Activated CD4-positive, alpha-beta T cell treated with anti-CD3 and anti-CD28 coated beads, Interleukin-10, Interleukin-2, amounts not matched to agents 100 ng/mL and 50 ng/mL, durations not matched to agents 16 hours and 8 hours (primary cell): ENCODE measurements at regions not wholly inside any gene's neighbourhood (a gene's known extent, or its start where the extent isn't known, plus 50 kb on each side); places are given as distances from the start of the nearest gene placed in this dataset.
A peak's percentile ranks its signal among the peaks of the same experiment; 100 is the strongest.

Experiments
- DNase-seq: peaks from one replicate; pipeline ENCODE4 v3.0.0-alpha.2; 2020

DNA sequence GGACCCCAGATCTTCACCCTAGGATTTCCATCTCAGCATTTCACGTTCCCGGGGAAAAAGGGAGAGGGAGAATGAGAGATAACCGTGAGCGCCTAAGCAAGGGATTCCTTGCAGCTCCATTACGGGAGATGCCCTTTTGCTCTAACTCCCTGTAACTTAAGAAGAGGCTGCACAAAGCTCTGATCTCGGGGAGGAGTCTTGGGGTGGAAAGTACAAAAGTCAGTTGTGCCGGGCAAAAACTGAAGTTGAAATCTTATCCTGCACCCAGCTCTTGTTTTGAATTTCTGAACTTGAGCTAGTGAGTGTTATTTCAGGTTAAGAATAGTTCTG is 256.4 kb upstream of the SOX21 start:
- DNase-seq, result no peak

DNA sequence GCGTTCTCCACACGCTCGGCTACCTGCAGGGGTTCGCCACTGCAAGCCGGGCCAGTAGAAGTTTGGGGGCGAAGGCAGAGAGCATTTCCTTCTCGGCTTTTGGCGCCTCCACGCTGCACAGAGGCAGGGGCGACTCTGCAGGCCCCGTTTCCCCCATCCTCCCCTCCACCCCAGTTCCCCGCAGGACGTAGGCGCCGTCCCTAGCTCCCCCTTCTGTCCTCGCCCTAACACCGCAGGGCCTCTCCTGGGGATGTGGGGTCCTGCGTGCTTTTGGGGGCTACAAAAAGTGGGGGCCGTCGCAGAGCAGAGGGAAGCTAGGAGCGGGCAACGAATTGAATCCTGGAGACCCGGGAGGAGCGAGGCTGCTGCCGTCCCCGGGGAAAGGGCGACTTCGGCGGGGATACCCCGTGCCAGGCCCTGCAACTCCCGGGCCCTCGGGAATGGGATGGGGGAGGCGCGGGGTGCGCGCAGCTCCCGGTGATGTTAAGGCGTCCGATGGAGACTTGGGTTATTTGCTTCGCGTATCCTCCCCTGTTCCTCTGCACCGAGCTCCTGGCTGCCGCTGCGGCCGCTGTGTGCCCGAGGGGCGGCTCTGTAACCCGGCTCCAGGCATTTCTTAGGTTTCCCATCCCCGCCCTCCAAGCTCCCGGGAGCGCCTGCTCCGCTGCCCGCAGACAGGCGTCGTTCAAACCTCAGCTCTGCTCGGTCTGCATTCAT is 255.9 kb upstream of the SOX21 start:
- DNase-seq, result no peak

DNA sequence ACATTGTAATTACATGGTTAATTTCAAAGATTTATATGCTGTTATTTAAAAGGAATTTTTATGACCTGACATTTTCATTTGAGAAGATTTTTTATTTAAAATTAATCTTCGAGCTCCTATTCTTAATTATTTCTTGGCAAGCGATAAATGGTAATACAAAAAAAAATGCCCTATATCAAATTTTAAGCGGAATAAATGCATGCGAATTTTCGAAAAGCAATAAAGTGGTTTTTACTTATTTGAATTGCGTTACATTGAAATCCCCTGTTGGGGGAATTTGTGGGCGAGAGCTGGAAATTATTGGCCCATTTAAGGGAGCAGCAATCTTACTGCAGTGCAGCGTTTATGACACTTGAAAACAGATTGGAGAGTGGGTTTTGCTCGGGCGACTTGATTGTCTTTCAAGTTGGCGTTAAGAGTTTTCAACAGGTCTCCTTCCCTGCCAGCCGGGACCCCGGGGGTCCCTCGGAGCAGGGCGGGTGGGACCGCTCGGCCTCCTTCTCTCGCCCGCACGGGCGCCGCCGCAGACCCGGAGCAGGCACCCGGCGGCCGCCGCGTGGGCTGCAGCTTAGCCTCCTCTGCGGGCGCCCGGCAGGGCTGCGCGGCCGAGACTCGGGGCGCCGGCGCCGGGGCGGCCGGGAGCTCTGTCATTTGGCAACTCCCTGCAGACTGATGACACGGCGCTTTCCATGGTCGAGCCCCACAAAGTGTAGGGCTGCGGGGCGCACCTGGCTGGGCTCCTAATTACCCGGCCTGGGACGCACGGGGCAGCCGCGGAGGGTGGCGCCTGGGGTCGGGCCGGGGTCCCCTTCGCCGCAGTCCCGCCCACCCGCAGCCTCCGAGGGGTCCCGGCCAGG is 255.1 kb upstream of the SOX21 start:
- DNase-seq, result peak; percentile 41

DNA sequence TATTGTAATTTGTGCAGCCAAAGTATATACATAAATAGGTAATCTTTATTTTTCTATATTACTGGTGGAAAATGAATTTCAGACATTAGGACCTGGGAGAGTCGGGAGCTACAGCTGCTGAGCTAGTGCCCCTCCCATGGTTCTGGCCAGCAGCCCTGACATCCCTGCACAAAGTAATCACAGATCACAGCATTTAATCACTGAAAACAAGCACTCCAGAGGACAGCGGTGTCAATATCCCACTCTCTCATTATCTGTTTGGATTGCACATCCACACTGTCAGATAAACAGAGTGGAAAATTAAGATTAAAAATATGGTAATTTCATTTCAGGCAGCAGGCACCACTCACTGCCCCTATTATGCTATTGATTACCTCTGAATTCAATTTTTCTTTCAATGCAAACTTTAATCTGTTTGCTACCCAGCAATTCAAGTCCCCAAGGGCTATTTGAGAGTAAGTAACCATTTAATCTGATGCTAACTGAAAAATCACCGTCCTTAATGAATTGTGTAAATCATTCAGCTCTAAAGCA is 254.1 kb upstream of the SOX21 start:
- DNase-seq, result no peak

DNA sequence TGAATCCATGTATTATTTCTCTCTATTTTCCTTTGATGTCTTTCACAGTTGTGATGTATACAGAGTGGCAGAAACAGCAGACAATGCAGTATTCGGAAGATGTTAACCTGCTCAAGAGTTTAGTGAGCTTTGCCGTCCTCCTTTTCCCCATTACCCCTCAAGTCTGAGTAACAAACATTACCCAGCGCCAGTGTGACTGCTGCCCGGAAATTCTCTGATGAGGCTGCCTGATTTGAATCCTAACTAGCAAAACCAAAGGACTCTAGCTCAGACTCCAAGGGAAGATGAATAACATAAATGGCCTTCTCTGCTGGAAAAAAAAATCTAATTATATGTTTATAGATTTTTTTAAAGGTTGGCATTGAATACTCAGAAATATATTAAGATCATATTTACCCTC is 247.3 kb upstream of the SOX21 start:
- no peak for DNase-seq

DNA sequence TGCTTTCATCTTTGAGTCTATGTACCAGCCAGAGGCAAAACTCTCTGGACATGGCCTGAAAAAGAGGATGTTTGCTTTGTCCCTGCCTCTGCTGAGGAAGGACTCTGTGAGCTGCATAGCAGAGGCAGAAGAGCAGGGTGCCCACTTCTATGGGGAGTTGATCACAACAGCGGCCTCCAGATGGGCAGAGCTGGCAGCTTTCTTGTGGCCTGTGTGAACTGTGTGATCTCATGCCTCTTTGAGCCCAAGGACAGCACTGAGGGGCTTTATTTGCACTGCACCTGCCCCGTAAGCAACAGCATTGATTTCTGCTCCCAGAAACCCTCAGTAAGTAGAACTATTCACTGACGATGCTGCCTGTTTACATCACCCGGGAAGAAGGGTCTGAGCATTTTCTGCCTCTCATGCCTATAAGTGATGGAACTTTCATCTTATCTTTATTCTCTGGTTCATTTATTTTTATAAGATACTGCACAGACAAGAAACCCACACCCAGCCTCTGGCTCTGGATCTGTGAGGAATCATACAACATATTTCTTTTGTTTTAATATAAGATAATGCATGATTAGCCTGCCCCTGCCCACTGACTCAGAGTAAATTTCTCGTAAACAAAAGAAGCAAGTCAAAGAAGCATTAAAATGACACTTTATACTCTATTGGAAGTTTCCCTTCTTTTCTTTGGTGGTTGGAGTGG is 244.2 kb upstream of the SOX21 start:
- no peak for DNase-seq

DNA sequence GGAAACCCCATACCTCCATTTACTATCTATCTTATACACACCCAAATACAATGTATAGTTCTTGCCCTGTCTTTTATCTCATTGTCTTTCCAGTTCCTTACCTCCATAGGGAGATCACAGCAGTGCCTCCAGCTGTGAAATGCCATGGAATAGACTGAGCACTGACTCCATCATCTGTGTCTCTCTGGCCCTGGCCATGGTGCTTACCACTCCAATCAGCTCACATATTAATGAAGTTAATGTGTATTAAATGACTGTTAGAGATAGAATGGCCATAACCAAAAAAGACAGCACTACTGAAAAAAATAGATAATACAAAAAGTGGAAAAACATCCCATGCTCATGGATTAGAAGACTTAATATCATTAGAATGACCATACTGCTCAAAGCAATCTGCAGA is 240.4 kb upstream of the SOX21 start:
- DNase-seq, result no peak

DNA sequence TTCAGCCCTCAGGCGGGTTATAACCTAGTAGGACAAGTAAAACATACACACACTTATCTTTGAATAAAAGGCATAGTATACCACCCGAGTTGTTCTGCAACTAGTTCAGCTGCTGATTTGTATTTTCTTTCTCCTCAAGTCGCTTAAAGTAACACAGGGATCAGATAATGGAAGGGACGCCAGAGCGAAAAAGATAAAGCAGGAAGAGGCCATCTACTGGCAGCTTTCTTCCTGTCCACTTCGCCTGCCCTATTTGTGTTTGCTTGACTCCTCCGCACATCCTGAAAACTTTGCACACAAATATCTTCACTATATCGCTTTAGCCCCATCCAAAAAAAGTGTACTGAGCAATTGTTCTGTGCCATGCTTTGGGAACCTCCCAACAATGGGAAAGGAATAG is 238.0 kb upstream of the SOX21 start:
- DNase-seq, result no peak

DNA sequence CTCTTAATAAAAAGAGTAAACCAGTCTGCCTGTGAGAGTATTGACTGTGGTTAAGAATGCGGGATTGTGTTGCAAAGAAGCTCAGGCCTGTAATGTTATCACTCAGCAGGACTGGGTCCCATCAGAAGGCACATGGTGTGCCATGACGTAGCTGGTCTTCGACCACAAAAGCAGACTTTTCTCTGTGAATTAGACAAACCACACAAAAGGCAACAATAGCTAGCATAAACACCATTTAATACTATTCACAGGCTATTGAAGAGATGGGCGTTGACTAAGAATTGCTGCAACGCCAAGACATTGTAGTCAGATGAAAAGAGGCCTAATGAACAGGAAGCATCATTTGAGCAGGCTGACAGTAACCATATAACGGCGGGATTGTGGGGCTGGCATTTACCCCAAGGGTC is 235.6 kb upstream of the SOX21 start:
- DNase-seq, result no peak

DNA sequence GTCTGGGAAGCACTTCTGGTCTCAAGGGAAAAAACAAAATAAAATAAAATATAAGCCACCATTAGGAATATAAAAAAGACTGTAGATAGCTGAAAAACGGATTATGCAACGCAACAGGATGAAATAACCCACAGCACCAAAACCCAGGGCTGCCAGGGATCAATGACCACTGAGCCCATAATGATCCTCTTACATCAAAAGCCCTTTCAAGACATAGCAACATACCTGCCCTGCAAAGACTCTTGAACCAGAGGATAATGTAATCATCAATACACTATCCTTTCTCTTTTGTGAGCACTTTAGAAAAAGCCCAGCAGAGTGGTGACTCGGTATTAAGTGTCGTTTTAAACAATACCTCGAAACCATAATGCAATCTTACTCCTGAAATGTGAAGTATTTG is 235.0 kb upstream of the SOX21 start:
- DNase-seq, result no peak

DNA sequence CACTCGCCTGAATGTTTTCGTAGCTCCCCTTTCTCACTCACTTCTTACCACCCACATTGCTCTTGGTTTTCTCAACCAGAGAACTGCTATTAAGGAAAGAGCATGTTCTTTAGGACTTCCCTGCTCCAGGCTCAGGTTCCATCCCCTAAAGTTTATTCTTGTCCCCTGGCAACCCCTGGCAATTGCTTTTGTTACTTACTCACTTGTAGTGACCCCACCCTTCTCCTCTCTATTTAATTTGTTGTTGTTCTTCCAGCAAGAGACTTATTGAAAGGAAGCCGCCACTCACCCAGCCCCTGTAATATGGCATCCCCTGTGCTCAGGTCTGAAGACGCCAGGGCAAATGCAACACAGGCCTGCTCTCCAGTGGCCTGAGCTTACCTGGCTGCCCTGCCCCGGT is 233.7 kb upstream of the SOX21 start:
- no peak for DNase-seq

DNA sequence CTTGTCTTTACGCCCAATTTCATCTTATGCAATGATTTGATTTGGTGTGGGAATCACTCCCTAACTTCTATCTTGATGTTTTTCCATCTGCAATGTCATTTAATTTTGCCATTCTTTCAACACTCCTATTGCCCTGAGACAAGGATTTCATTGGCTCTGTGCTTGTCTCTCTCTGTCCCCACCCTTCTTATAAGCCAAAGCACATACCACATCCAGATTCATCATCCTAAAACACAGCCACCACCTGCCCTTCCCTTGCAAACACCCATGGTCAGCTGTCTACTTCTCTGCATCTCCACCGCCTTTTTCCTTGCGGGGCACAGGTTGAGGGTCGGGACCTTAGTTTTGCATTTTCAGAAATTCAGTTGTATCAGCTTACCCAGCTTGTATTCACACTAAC is 225.8 kb upstream of the SOX21 start:
- no peak for DNase-seq

DNA sequence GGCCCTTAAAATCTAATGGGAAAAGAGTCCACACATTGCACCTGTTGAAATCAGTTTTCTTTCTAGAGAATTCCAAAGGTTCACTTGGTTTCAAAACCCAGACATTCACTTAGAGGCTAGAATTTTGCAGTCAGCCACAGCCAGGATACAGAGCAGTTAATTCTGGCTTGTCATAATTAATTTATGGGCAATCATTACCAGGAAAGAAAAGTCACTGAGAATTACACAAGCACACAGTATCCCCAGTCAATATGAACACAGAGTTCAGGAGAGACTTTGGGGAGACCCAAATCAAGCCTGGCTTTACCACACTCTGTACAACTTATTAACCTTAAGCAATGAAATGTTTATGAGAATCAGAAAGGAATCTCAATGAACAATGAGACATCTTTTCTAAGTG is 224.3 kb upstream of the SOX21 start:
- no peak for DNase-seq

DNA sequence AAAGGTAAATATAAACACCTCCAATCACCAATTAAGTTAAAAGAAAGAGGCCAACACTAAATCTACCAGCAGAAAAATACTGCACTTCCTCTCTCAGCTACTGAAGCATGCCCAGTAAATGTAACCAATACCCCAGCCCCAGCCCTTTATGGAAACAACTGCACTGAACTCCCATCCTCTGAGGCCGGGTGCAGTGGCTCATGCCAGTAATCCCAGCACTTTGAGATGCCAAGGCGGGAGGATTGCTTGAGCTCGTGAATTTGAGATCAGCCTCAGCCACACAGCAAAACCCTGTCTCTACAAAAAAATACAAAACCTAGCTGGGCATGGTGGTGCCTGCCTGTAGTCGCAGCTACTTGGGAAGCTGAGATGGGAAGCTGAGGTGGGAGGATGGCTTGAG is 221.6 kb upstream of the SOX21 start:
- DNase-seq, result no peak

DNA sequence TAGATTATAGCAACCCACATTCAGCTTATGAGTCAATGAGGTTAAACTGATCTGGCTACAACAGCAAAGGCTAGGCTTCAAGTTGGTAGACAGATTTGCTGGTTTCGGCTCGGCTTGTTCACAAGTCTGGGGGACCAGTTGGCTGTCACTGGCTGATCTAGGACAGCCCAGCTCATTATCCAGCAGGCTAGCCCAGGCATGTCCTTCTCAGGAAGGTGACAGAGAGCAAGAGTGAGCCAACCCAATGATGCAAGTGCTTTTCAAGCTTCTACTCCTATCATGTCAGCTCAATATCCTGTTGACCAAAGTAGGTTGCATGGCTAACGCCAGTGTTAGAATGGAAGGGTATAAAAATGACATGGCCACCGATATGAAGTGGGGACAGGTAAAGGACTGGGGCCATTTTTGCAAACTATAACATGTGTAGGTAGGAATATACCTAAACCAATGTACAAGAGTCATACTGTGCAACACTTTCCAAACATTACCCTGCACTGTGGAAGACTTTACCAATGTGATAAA is 220.9 kb upstream of the SOX21 start:
- no peak for DNase-seq

DNA sequence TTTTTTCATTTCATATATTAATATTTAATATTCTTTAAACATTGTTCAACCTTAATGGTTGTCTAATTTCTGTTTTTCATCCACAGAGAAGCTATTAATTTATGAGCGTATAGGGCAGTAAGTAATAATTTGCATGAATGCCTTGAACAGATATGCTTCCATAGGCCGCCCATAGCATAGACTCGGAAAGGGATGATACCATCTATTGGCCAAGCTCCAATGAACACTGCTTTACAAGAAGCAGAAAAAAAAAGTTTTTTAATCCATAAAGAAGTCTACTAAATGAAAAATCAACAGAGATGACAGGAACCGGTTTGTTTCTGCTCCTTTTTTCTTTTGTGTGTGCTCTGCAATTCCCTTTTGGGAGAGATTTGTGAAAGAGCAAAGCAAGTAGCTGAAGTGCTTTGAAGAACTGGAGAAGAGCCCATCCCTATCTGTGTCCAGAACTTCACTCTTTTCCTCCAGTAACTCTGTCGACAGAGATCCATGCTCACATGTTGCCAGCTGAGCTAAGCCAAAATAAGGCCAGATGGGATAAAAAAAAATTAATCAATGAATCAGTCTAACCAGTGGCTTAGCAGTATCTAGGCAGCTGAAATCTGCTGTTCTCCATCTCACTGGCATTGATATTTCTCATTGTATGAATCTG is 215.9 kb upstream of the SOX21 start:
- DNase-seq, result no peak

DNA sequence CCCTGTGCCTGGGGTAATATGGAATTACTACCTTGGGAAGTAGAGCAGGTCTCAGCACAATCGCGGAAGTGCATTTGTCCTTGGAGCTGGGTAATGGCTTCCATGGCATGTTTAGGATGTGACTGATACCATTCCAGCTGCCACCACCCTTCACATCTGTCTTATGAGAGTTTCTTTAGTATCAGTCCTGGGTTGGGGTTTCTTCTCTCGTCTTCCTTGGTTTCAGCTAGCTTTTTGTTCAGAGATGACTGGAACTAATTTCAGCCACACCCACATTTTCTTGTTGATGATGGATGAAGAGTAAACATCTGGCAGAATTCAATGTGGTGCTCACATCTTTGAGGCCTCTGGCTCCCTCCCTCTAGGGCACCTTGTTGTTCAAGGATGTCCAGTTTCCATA is 212.9 kb upstream of the SOX21 start:
- no peak for DNase-seq

DNA sequence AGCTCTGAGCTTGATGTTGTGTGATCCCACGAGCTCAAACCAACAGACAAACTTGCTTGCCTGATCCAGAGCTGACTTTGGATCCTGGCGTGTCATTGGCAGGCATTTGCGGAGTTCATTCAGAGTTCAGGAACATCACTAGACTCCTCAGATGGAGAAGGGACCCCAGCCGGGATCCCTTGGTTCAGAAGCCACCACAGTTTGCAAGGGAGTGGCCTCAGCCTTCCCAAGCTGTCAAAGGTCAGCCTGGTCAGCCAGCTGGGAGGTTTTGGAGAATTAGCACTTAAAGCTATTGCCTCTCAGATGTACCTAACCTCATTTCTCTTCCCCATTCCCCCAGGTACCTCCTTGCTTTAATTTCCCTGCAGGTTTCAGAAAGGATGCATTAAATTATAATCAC is 208.8 kb upstream of the SOX21 start:
- DNase-seq, result no peak

DNA sequence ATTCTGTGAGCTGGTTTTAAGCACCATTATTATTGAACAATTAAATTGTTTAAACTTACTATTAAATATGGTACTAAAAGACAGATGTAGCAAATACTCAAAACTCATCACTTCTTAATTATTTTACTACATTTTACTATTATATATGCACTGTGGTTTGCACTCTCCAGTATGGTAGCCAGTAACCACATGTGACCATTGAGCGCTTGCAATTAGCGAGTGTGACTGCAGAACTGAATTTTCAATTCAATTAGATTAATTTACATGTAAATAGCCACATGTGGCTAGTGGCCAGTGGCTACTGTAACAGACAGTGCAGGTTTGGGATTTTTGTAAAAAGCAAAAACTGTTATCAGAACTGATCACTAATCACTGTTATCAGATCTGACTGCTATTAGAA is 208.2 kb upstream of the SOX21 start:
- DNase-seq, result no peak

DNA sequence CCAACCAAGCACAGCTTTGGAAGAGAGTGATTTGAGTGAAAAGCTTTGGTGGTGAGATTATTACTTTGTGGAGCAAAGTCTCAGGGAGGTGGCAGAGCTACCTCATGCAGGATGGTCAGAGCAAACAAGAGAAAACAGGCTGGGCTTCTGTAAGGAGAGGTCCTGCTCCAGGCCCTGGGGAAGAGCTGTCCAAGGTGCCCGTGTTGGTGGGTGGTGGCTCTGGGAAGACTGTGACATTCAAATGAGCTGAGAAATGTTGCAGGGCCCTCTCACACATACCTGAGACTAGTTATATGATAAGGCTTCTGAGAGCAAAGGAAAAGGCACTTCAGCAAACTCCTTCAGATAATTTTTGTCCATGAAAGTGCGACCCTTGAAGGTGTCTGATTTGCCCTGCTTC is 205.5 kb upstream of the SOX21 start:
- DNase-seq, result no peak

DNA sequence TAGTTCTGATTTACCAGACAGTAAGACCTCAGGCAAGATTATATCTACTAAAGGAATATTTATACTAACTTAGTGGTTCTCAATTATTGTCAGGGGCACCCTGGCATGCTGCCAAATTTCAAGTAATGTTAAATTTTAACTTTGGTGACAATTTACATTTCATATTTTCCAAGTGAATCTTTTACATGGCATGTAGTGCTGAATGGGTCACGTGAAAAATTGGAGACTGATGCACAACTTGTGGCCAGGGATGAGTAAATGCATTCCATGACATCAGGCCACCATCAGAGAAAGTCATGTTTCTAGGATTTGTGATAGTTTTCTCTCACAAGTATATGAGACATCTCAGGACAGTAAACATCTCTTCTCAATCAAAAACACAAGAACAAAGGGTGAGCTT is 202.6 kb upstream of the SOX21 start:
- DNase-seq, result no peak

DNA sequence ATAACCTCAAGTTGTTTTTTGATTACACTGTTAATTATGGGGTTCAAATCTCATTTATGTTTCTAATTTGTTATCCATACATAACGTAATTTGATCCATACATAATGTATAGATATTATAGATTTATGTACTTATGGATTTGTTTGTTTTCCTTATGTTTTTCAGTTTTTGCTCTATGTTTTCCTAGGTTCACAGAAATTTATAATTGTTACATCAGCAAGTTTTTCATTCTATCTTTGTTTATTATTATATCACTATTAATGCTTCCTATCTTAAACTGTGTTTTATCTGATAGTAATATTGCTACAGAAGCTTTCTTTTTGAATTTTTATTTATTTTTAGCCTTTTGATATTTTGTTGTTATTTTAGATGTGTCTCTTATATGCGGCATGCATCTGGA is 194.3 kb upstream of the SOX21 start:
- DNase-seq, result no peak

DNA sequence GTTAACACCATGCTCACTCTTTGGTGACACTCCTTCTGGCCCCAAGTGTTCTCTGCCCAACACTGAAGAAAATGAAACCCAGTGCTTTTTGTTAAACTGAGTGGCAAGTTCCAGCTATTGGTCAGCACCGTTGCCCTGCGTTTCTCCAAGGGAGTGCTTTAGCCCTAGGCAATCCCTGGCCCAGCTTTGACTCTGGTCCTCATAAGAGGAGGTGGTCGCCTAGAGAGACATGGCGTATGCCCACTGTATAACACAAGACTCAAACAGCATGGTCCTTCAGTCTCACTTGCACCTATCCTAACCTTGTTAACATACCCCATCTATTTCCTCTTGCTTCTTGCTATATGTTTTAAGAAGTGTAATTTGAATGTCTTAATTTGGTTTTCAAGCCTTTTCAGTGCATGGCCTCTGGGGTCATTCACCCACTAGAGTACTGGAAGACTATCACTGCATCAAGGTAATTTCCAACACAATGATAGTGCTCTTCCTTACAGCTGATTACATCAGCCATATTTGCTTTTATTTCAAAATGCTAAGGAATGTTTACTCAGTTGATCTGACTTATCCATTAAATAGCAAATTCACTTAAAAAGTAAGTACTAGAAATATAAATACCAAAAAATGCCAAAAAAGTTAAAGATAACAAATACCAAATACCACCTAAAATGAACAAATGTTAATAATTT is 190.5 kb upstream of the SOX21 start:
- DNase-seq, result no peak
